H9 (cell line): ENCODE measurements at regions not wholly inside any gene's neighbourhood (a gene's known extent, or its start where the extent isn't known, plus 50 kb on each side); places are given as distances from the start of the nearest gene placed in this dataset.

Source experiments
- DNase-seq: peaks from one replicate; pipeline ENCODE4 v3.0.0-alpha.2; 2017
- H2AFZ ChIP-seq: one replicate; pipeline ENCODE4 v1.6.1; 2013; ENCODE audit warnings: mild to moderate bottlenecking, low read length, control low read depth, moderate library complexity
- H2AK5ac ChIP-seq: 2 replicates; pipeline ENCODE4 v1.6.1; 2013; ENCODE audit warnings: low read length, control low read depth, mixed read lengths; ENCODE audit not compliant: insufficient read length
- H2BK120ac ChIP-seq: one replicate; pipeline ENCODE4 v1.6.1; 2013; ENCODE audit warnings: low read depth, mild to moderate bottlenecking, low read length, control low read depth, inconsistent platforms; ENCODE audit not compliant: poor library complexity, severe bottlenecking
- H2BK12ac ChIP-seq: 2 replicates; pipeline ENCODE4 v1.6.1; 2013; ENCODE audit warnings: low read length, control low read depth, mixed read lengths, low read depth; ENCODE audit not compliant: insufficient read length
- H2BK15ac ChIP-seq: 2 replicates; pipeline ENCODE4 v1.6.1; 2013; ENCODE audit warnings: low read depth, low read length, control low read depth
- H2BK20ac ChIP-seq: one replicate; pipeline ENCODE4 v1.6.1; 2013; ENCODE audit warnings: low read depth, mild to moderate bottlenecking, low read length, control low read depth, inconsistent platforms; ENCODE audit not compliant: poor library complexity, severe bottlenecking
- H2BK5ac ChIP-seq: 2 replicates; pipeline ENCODE4 v1.6.1; 2013; ENCODE audit warnings: low read length, control low read depth, mixed read lengths; ENCODE audit not compliant: insufficient read length
- H3K14ac ChIP-seq: 2 replicates; pipeline ENCODE4 v1.6.1; 2013; ENCODE audit warnings: low read length, control low read depth; ENCODE audit not compliant: insufficient read depth
- H3K18ac ChIP-seq: 2 replicates; pipeline ENCODE4 v1.6.1; 2013; ENCODE audit warnings: low read depth, mild to moderate bottlenecking, mixed read lengths, low read length, control low read depth; ENCODE audit not compliant: insufficient read length
- H3K23ac ChIP-seq: 2 replicates; pipeline ENCODE4 v1.6.1; 2013; ENCODE audit warnings: low read length, control low read depth, mixed read lengths, low read depth; ENCODE audit not compliant: insufficient read length
- H3K23me2 ChIP-seq: 2 replicates; pipeline ENCODE4 v1.6.1; 2013; ENCODE audit warnings: low read depth, mild to moderate bottlenecking, mixed read lengths, low read length, control low read depth; ENCODE audit not compliant: insufficient read length, poor library complexity, severe bottlenecking
- H3K27ac ChIP-seq: 2 replicates; pipeline ENCODE4 v1.5.1; 2013; ENCODE audit warnings: low read length, control low read depth, mixed read lengths, low read depth; ENCODE audit not compliant: insufficient read length
- H3K27me3 ChIP-seq: 2 replicates; pipeline ENCODE4 v1.6.1; 2013; ENCODE audit warnings: low read length, control low read depth, inconsistent platforms; ENCODE audit not compliant: insufficient read depth
- H3K4ac ChIP-seq: 2 replicates; pipeline ENCODE4 v1.6.1; 2013; ENCODE audit warnings: low read depth, mild to moderate bottlenecking, control low read depth, inconsistent platforms, low read length, moderate library complexity
- H3K4me1 ChIP-seq: 2 replicates; pipeline ENCODE4 v1.6.1; 2013; ENCODE audit warnings: low read length, control low read depth, inconsistent platforms; ENCODE audit not compliant: insufficient read depth
- H3K4me2 ChIP-seq: 2 replicates; pipeline ENCODE4 v1.6.1; 2013; ENCODE audit warnings: low read length, control low read depth, mixed read lengths; ENCODE audit not compliant: insufficient read length, insufficient read depth
- H3K56ac ChIP-seq: 2 replicates; pipeline ENCODE4 v1.6.1; 2013; ENCODE audit warnings: low read depth, mild to moderate bottlenecking, mixed read lengths, low read length, control low read depth; ENCODE audit not compliant: insufficient read length
- H3K79me1 ChIP-seq: 2 replicates; pipeline ENCODE4 v1.6.1; 2013; ENCODE audit warnings: low read depth, mild to moderate bottlenecking, moderate library complexity, low read length, control low read depth, inconsistent platforms; ENCODE audit not compliant: insufficient read depth, poor library complexity, severe bottlenecking
- H3K79me2 ChIP-seq: 2 replicates; pipeline ENCODE4 v1.6.1; 2013; ENCODE audit warnings: low read length, control low read depth, inconsistent platforms; ENCODE audit not compliant: insufficient read depth
- H3K9ac ChIP-seq: 2 replicates; pipeline ENCODE4 v1.6.1; 2013; ENCODE audit warnings: low read length, control low read depth, mixed read lengths; ENCODE audit not compliant: insufficient read length; ENCODE audit errors: extremely low read depth
- H3K9me3 ChIP-seq: one replicate; pipeline ENCODE4 v1.6.1; 2013; ENCODE audit warnings: low read depth, low read length, inconsistent platforms; ENCODE audit not compliant: control insufficient read depth
- H3T11ph ChIP-seq: one replicate; pipeline ENCODE4 v1.6.1; 2013; ENCODE audit warnings: mild to moderate bottlenecking, low read length, control low read depth, inconsistent platforms
- H4K20me1 ChIP-seq: one replicate; pipeline ENCODE4 v1.6.1; 2013; ENCODE audit not compliant: control insufficient read depth, insufficient read length, insufficient read depth
- H4K5ac ChIP-seq: 2 replicates; pipeline ENCODE4 v1.6.1; 2013; ENCODE audit warnings: low read depth, mild to moderate bottlenecking, mixed read lengths, low read length, control low read depth; ENCODE audit not compliant: insufficient read length
- H4K8ac ChIP-seq: replicated peaks from 2 replicates; pipeline ENCODE4 v1.6.1; 2013; ENCODE audit warnings: low read length, control low read depth, mixed read lengths, low read depth; ENCODE audit not compliant: insufficient read length
- H4K91ac ChIP-seq: 2 replicates; pipeline ENCODE4 v1.6.1; 2013; ENCODE audit warnings: low read depth, mild to moderate bottlenecking, moderate library complexity, mixed read lengths, low read length, control low read depth; ENCODE audit not compliant: insufficient read length
- H3K27ac Mint-ChIP-seq, 3 experiments: 2 replicates in 2 of 3; 3 replicates in 1 of 3; pipeline ENCODE4 v1.8.0; 2020 to 2021; ENCODE audit warnings: mixed read lengths in 3 of 3, mild to moderate bottlenecking in 1 of 3, moderate library complexity in 1 of 3
- H3K27me3 Mint-ChIP-seq: 2 replicates; pipeline ENCODE4 v1.8.0; 2021; ENCODE audit warnings: low read depth, mild to moderate bottlenecking, moderate library complexity, mixed read lengths
- H3K36me3 Mint-ChIP-seq, 3 experiments: 2 replicates in 2 of 3; 3 replicates in 1 of 3; pipeline ENCODE4 v1.8.0; 2020 to 2021; ENCODE audit warnings: low read depth in 3 of 3, mixed read lengths in 3 of 3; ENCODE audit not compliant: insufficient read depth in 1 of 3
- H3K4me1 Mint-ChIP-seq, 2 experiments: 2 replicates each; pipeline ENCODE4 v1.8.0; 2020; ENCODE audit warnings: mixed read lengths in 2 of 2
- H3K4me3 Mint-ChIP-seq, 2 experiments: 2 replicates in 1 of 2; 3 replicates in 1 of 2; pipeline ENCODE4 v1.8.0; 2020 to 2021; ENCODE audit warnings: mild to moderate bottlenecking in 2 of 2, mixed read lengths in 2 of 2, moderate library complexity in 1 of 2
- H3K9me3 Mint-ChIP-seq, 2 experiments: 2 replicates in 1 of 2; 3 replicates in 1 of 2; pipeline ENCODE4 v1.8.0; 2020; ENCODE audit warnings: mild to moderate bottlenecking in 2 of 2, mixed read lengths in 2 of 2, moderate library complexity in 1 of 2
- WGBS: extraction: QIAGEN DNeasy Blood & Tissue Kit; methylation state at CpG from one replicate; pipeline ENCODE4 v1.1.7; 2013; ENCODE audit warnings: missing lambda C conversion rate, low lambda C conversion rate, mixed read lengths; ENCODE audit not compliant: insufficient read length; ENCODE audit errors: extremely low coverage; 5-methylcytosine and 5-hydroxymethylcytosine counted together
- TF ChIP-seq, protein P1 (sequence below): fragments of 200-600 bp; sonication (generic); conservative IDR thresholded peaks from 3 replicates; pipeline ENCODE4 v1.8.0; 2021; ENCODE audit warnings: antibody characterized with exemption, mild to moderate bottlenecking

DNA sequence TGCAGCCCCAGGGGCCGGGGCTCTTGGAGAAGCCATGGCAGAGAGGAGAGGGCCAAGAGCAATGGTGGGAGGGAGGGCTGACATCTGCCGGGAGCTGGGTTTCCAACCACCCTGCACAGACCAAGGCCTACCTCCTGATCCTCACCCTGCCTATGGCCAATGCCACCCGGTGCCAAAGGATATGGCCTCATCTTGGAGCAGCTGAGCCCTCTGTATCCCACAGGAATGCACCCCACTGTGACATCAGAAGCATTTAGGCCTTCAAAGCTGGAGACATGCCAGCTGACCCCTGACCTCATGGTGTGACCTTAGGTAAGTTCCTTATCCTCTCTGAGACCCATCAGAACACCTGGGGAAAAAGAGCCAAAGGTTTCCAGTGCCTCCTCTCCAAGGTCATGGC, 113.6 kb upstream of the ZMIZ1 start:
- Histone ChIP-seq H4K5ac (no peak overlapping the region), H3K9ac (no peak overlapping the region), H3K27ac (no peak overlapping the region), H4K8ac (no peak overlapping the region), H2BK15ac (no peak overlapping the region), H4K20me1 (no peaks in the 10 kb centered on the region), H3K4me2 (no peak overlapping the region), H3K9me3 (no peaks in the 10 kb centered on the region), H2BK20ac (no peak overlapping the region), H2BK12ac (no peak overlapping the region), H3K23ac (no peak overlapping the region), H2AK5ac (no peak overlapping the region), H2AFZ (no peak overlapping the region), H2BK5ac (no peak overlapping the region), H3K56ac (no peak overlapping the region), H3K14ac (no peak overlapping the region), H3K4ac (no peak overlapping the region), H2BK120ac (no peak overlapping the region), H3K79me1 (no peaks in the 10 kb centered on the region), H3K79me2 (no peaks in the 10 kb centered on the region), H4K91ac (no peak overlapping the region), H3K27me3 (no peaks in the 10 kb centered on the region), H3K18ac (no peak overlapping the region), H3K4me1 (no peaks in the 10 kb centered on the region), H3K23me2 (no peaks in the 10 kb centered on the region), H3T11ph (no peak overlapping the region)
- H3K9me3 Mint-ChIP-seq, result no peaks in the 10 kb centered on the region; a peak in 1 of 5 replicates
- H3K36me3 Mint-ChIP-seq, result no peaks in the 10 kb centered on the region; a peak in 1 of 7 replicates
- TF ChIP-seq, protein P1, sequence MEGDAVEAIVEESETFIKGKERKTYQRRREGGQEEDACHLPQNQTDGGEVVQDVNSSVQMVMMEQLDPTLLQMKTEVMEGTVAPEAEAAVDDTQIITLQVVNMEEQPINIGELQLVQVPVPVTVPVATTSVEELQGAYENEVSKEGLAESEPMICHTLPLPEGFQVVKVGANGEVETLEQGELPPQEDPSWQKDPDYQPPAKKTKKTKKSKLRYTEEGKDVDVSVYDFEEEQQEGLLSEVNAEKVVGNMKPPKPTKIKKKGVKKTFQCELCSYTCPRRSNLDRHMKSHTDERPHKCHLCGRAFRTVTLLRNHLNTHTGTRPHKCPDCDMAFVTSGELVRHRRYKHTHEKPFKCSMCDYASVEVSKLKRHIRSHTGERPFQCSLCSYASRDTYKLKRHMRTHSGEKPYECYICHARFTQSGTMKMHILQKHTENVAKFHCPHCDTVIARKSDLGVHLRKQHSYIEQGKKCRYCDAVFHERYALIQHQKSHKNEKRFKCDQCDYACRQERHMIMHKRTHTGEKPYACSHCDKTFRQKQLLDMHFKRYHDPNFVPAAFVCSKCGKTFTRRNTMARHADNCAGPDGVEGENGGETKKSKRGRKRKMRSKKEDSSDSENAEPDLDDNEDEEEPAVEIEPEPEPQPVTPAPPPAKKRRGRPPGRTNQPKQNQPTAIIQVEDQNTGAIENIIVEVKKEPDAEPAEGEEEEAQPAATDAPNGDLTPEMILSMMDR, result no peak
- H3K4me3 Mint-ChIP-seq, result no peak overlapping the region
- H3K4me1 Mint-ChIP-seq, result peaks cover 6 to 8% of the 10 kb centered on the region in 2 experiments
- peaks cover 18% of the 10 kb centered on the region for H3K27me3 Mint-ChIP-seq
- no peak overlapping the region for H3K27ac Mint-ChIP-seq
- no CpG with 5 or more reads among the region's 3 CpGs for WGBS
- DNase-seq, result no peak
